PC-3 (cell line): ENCODE measurements at regions not wholly inside any gene's neighbourhood (a gene's known extent, or its start where the extent isn't known, plus 50 kb on each side); places are given as distances from the start of the nearest gene placed in this dataset.

Experiments used
- ATAC-seq: fragments of 200-7000 bp; cut with Tn5 transposase; 2 replicates; pipeline ENCODE4 v1.9.1; 2020; ENCODE audit warnings: mild to moderate bottlenecking, moderate library complexity
- BruUV-seq: library from RNA; stranded (reverse); fragments of 400-500 nt; replicated peaks from 2 replicates; lab custom pipeline; 2021; lab: Mats Ljungman, UMichigan
- CTCF ChIA-PET: fragments of 300-600 bp; sonication (Branson Sonifier 250); formaldehyde crosslinking; loops from one replicate; lab custom pipeline; 2022; ENCODE audit warnings: antibody characterized with exemption; lab: Charles Lee
- POLR2A ChIA-PET: fragments of 300-600 bp; sonication (Branson Sonifier 250); formaldehyde crosslinking; loops from one replicate; lab custom pipeline; 2022; ENCODE audit warnings: antibody characterized with exemption; ENCODE audit not compliant: unreplicated experiment; lab: Charles Lee
- DNase-seq: peaks from one replicate; pipeline ENCODE4 v3.0.0-alpha.2; 2015
- H2AFZ ChIP-seq: fragments of 300-600 bp; sonication (generic); 2 replicates; pipeline ENCODE4 v1.6.0; 2016; ENCODE audit warnings: antibody characterized with exemption, low read length
- H3F3A ChIP-seq: fragments of 300-600 bp; sonication (generic); one replicate; pipeline ENCODE4 v1.6.0; 2017; ENCODE audit warnings: antibody characterized with exemption, low read length, control low read depth, mild to moderate bottlenecking; ENCODE audit not compliant: unreplicated experiment
- H3K27ac ChIP-seq: fragments of 300-600 bp; sonication (generic); 2 replicates; pipeline ENCODE4 v1.5.1; 2016; ENCODE audit warnings: mild to moderate bottlenecking, low read length
- H3K27me3 ChIP-seq: fragments of 300-600 bp; sonication (generic); 2 replicates; pipeline ENCODE4 v1.6.1; 2016; ENCODE audit warnings: low read length, mixed read lengths
- H3K36me3 ChIP-seq: fragments of 300-600 bp; sonication (generic); 2 replicates; pipeline ENCODE4 v1.6.1; 2016; ENCODE audit warnings: low read depth, mixed run types, low read length, mixed read lengths
- H3K4me1 ChIP-seq: fragments of 300-600 bp; sonication (generic); 2 replicates; pipeline ENCODE4 v1.5.1; 2016; ENCODE audit warnings: low read length; ENCODE audit not compliant: insufficient read depth
- H3K4me2 ChIP-seq: fragments of 300-600 bp; sonication (generic); 2 replicates; pipeline ENCODE4 v1.6.0; 2016; ENCODE audit warnings: low read length
- H3K4me3 ChIP-seq: fragments of 300-600 bp; sonication (generic); 2 replicates; pipeline ENCODE4 v1.5.1; 2016; ENCODE audit warnings: mild to moderate bottlenecking, low read length, mixed read lengths
- H3K79me2 ChIP-seq: fragments of 300-600 bp; sonication (generic); 2 replicates; pipeline ENCODE4 v1.6.1; 2017; ENCODE audit warnings: low read length, mixed read lengths
- H3K9ac ChIP-seq: fragments of 300-600 bp; sonication (generic); 2 replicates; pipeline ENCODE4 v1.6.0; 2016; ENCODE audit warnings: mild to moderate bottlenecking, low read length
- H3K9me2 ChIP-seq: fragments of 300-600 bp; sonication (generic); replicated peaks from 2 replicates; pipeline ENCODE4 v1.6.1; 2016; ENCODE audit warnings: mixed run types, low read length, mixed read lengths
- H3K9me3 ChIP-seq: fragments of 300-600 bp; sonication (generic); 2 replicates; pipeline ENCODE4 v1.6.1; 2016; ENCODE audit warnings: low read length, mixed read lengths
- H4K20me1 ChIP-seq: fragments of 300-600 bp; sonication (generic); 2 replicates; pipeline ENCODE4 v1.6.1; 2016; ENCODE audit warnings: low read length, mixed read lengths
- EZH2 ChIP-seq: fragments of 300-600 bp; sonication (generic); IDR thresholded peaks from one replicate; pipeline ENCODE4 v1.6.1; 2017; ENCODE audit warnings: antibody characterized with exemption, mild to moderate bottlenecking, low read length; ENCODE audit not compliant: unreplicated experiment
- EZH2phosphoT487 ChIP-seq: fragments of 300-600 bp; sonication (generic); IDR thresholded peaks from 2 replicates; pipeline ENCODE4 v1.6.1; 2018; ENCODE audit warnings: mild to moderate bottlenecking, antibody characterized with exemption, low read length, borderline replicate concordance
- intact Hi-C: fragments of 100-400 bp; cut with micrococcal nuclease; formaldehyde crosslinking; loops from 2 replicates; pipeline ENCODE4 v1.9.0; 2023
- TF ChIP-seq, protein P1 (sequence below): fragments of 300-600 bp; sonication (generic); conservative IDR thresholded peaks from 2 replicates; pipeline ENCODE4 v1.5.1; 2017; ENCODE audit warnings: antibody characterized with exemption, low read depth, mild to moderate bottlenecking, low read length

DNA sequence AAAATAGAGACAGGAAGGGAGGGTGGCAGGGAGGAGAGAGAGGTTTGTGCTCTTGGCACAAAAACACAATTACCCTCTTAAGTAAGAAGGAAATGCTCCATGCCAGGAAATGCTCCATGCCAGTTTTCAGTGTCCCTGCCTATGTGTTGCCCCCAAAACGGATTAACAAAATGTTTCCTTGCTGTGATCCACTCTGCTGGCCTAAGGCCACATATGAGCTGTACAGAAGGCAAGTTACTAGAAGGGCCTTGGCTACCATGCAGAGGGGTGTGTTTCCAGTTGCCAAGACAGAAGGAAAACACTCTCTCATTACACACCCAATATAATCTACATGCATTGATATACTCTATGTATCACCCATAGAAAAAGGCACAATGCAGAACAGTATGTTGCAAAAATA is 98.2 kb upstream of the PTPRG start:
- Histone ChIP-seq H4K20me1 (no peaks in the 10 kb centered on the region), H3F3A (no peaks in the 10 kb centered on the region), H3K9me3 (no peaks in the 10 kb centered on the region; the same call in none of the 2 replicates), H2AFZ (no peak overlapping the region), H3K79me2 (no peaks in the 10 kb centered on the region), H3K9me2 (no peaks in the 10 kb centered on the region), H3K4me1 (no peaks in the 10 kb centered on the region), H3K9ac (no peak overlapping the region), H3K4me2 (no peak overlapping the region), H3K27me3 (no peaks in the 10 kb centered on the region), H3K4me3 (no peak overlapping the region), H3K27ac (no peak overlapping the region), H3K36me3 (no peaks in the 10 kb centered on the region)
- ChIA-PET CTCF (no interaction called here), POLR2A (no interaction called here)
- intact Hi-C loops = no loop called here
- TF ChIP-seq, protein P1, sequence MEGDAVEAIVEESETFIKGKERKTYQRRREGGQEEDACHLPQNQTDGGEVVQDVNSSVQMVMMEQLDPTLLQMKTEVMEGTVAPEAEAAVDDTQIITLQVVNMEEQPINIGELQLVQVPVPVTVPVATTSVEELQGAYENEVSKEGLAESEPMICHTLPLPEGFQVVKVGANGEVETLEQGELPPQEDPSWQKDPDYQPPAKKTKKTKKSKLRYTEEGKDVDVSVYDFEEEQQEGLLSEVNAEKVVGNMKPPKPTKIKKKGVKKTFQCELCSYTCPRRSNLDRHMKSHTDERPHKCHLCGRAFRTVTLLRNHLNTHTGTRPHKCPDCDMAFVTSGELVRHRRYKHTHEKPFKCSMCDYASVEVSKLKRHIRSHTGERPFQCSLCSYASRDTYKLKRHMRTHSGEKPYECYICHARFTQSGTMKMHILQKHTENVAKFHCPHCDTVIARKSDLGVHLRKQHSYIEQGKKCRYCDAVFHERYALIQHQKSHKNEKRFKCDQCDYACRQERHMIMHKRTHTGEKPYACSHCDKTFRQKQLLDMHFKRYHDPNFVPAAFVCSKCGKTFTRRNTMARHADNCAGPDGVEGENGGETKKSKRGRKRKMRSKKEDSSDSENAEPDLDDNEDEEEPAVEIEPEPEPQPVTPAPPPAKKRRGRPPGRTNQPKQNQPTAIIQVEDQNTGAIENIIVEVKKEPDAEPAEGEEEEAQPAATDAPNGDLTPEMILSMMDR = no peak
- TF ChIP-seq EZH2 (no peak), EZH2phosphoT487 (no peak)
- BruUV-seq = no TSS peak
- ATAC-seq = no peak
- no peak for DNase-seq

DNA sequence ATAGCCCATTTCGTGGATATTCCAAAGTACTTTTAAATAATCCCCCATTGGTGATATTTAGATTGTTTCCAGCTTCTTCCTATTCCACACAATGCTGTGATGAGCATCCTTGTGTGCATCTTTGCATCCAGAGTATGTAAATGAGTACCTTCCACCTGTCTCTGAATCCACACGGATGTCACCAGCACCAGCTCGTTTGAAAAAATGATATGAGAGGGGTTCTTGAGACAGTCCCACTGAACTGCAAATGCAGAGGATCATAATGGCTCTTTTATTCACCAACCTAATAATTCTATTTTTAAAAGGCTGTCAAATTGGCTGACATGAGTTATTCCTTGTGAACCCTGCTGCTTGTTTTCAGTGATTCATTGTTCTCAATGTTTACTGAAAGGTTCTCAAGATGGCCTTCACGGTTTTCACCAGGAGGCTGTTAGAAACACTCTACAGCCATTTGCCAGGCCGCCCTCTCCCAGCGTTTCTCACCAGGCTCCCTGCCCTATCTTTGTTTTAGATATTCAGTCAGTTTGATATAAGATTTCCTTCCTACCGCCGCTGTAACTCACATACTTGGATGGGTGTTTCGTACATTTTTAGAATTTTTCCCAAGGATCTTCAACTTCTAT is 96.7 kb upstream of the PTPRG start:
- CTCF ChIA-PET = no interaction called here
- intact Hi-C loops = no loop called here
- POLR2A ChIA-PET = no interaction called here
- no peaks in the 10 kb centered on the region for H3K4me1 ChIP-seq
- no peak overlapping the region for H3K27ac ChIP-seq
- no peak overlapping the region for H2AFZ ChIP-seq
- H3F3A ChIP-seq = no peaks in the 10 kb centered on the region
- H3K4me2 ChIP-seq = no peak overlapping the region
- H3K79me2 ChIP-seq = no peaks in the 10 kb centered on the region
- H3K4me3 ChIP-seq = no peak overlapping the region
- H3K9me3 ChIP-seq = no peaks in the 10 kb centered on the region; the same call in none of the 2 replicates
- no peak for ATAC-seq
- no peaks in the 10 kb centered on the region for H4K20me1 ChIP-seq
- H3K36me3 ChIP-seq = no peaks in the 10 kb centered on the region
- no peak overlapping the region for H3K9ac ChIP-seq
- H3K9me2 ChIP-seq = no peaks in the 10 kb centered on the region
- no TSS peak for BruUV-seq
- TF ChIP-seq EZH2phosphoT487 (no peak), EZH2 (no peak)
- TF ChIP-seq, protein P1 = no peak
- DNase-seq = no peak
- H3K27me3 ChIP-seq = no peaks in the 10 kb centered on the region

DNA sequence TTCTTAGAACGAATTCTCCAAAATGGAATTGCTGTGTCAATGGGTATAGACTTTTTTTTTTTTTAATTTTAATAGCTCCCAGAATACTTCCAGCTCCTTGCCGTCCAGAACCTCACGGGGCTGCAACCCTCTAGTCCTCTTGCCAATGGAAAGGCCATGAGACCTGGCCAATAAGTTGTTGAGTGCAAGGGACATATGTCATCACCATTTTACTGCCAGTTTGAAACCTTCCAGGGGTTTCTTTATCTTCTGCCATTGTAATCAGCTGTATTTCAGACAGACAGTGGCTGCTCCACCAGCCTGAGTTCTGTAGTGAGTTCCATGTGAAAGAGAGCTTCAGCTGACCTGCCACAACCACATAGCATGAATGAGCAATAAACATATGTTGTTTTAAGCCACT is 95.0 kb upstream of the PTPRG start:
- H4K20me1 ChIP-seq = no peaks in the 10 kb centered on the region
- H3F3A ChIP-seq = no peaks in the 10 kb centered on the region
- no peak overlapping the region for H2AFZ ChIP-seq
- no peaks in the 10 kb centered on the region for H3K9me2 ChIP-seq
- no peak overlapping the region for H3K9ac ChIP-seq
- no peak for ATAC-seq
- intact Hi-C loops = no loop called here
- H3K4me3 ChIP-seq = no peak overlapping the region
- no peaks in the 10 kb centered on the region for H3K27me3 ChIP-seq
- no peaks in the 10 kb centered on the region for H3K9me3 ChIP-seq
- H3K36me3 ChIP-seq = no peaks in the 10 kb centered on the region
- H3K4me2 ChIP-seq = no peak overlapping the region
- H3K79me2 ChIP-seq = no peaks in the 10 kb centered on the region
- ChIA-PET POLR2A (no interaction called here), CTCF (interaction anchor here (0.6 kb wide), 1 partner anchor 1934 kb away, joined by 3 read pairs; no protein-coding TSS in a partner anchor)
- TF ChIP-seq EZH2 = no peak
- TF ChIP-seq EZH2phosphoT487 = no peak
- TF ChIP-seq, protein P1 = no peak
- H3K4me1 ChIP-seq = no peaks in the 10 kb centered on the region
- H3K27ac ChIP-seq = no peak overlapping the region
- no peak for DNase-seq
- BruUV-seq = no TSS peak
